ENCODE measurements at regions not wholly inside any gene's neighbourhood (a gene's known extent, or its start where the extent isn't known, plus 50 kb on each side); places are given as distances from the start of the nearest gene placed in this dataset.
"Not testable (repeated sequence)": the region's sequence is repeated elsewhere in the genome, so short reads cannot be mapped to it uniquely, and the experiment has no call there.

DNA sequence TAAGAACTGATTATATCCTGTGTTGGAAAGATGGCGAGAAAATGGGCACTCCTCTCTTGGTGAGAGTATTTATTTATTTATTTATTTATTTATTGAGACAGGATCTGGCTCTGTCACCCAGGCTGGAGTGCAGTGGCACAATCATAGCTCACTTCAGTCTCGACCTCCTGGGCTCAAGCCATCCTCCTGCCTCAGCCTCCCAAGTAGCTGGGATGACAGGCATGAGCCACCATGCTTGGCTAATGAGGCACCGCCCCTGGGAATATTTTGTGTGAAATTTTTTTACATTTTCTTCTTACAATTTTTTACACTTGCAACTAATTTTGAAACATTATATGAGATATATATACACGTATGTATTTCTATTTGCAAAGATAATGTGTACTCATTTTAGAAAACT is 150.5 kb upstream of the PRR20G start:
- no peak for DNase-seq

DNA sequence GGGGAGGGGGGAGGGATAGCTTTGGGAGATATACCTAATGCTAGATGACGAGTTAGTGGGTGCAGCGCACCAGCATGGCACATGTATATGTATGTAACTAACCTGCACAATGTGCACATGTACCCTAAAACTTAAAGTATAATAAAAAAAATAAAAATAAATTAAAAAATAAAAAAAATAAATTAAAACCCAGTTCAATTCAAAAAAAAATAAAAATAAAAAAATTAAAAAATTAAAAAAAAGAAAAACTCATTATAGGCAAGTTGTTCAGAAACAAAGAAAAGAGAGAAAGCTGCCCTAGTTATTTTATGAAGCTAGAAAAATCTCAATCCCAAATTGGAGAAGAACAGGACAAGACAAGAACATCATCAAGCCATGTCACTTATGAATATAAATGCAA is 147.5 kb upstream of the PRR20G start:
- not testable (repeated sequence) for DNase-seq

DNA sequence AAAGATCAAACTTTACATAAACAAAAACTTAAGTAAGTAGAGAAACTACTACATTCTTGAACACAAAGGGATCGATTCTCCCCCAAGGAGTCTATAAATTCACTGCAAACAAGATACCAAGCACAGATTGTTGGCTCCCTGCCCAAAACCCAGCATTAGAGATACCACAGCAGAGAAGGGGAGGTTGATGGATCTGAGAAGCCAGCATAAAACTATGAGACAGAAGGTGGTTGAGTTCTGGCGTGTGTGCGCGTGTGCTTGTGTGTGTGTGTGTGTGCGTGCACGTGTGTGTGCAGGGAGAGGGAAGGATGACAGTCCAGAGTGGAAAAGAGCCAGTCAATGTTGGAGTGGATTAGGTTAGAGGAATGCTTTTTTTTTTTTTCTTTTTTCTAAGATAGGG is 143.2 kb upstream of the PRR20G start:
- DNase-seq = peak; percentile 63

DNA sequence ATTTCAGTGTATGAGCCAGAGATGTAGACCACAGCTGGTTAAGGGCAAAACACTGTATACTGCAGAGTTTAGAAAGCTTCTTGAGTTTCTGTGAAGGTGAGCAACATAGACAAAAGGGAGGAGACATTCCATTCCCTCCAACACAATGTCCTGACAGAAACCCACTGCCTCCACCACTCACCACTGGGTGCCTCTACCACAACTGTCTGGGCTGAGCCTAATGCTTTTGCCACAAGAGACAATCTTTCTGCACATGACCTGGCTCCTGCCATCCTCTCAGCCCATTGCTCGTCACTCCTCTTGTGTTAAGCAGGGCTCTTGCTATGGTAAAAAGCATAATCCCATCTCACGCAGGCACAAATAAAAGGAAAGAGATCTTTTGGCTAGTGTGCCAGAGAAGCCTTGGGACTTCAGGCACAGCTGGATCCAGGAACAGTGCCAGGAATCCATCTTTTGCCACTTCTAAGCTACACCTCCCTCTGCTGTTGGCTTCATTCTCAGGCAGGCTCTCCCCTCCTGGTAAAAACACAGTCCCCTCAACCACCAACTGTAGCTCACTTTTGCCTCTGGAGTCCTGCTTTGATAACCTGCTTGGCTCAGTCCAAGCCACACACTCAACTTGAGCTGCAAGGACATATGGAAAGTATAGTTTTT is 140.6 kb upstream of the PRR20G start:
- peak; percentile 62 for DNase-seq

DNA sequence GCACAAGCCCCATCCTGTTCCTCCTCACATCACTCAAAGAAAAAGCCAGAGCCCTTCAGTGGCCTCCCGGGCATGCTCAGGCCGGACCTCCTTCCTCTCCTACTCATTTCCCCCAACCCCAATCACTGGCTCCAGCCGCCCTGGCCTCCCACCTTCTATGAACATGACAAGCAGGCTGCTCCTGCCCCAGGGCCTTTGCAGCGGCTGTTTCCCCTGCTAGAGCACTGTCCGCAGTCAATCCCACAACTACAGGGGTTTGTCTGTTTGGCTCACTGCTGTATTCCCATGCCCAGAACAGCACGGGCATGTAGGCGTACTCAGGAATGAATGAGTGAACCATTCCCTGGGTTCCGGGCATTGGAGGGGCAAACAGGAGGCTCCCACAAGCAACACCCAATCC is 139.8 kb upstream of the PRR20G start:
- DNase-seq = no peak

DNA sequence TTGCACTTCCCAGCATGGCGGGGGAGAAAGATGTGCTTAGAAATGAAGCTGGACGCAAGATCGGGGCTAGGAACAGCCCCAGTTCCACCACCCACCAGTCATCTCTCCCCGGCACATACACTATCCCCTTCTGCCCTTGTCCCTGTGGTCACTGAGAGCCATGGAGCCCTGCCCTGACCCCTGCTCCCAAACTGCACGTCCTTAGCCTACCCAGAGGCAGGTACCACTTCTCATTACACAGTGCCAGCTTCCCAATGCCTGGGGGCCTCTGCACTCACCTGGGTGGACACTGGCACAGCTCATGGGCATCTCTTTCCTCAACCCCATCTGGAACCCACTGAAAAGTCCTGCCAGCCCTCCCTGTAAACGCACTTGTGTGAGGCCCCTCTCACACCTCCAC is 139.3 kb upstream of the PRR20G start:
- DNase-seq = no peak

DNA sequence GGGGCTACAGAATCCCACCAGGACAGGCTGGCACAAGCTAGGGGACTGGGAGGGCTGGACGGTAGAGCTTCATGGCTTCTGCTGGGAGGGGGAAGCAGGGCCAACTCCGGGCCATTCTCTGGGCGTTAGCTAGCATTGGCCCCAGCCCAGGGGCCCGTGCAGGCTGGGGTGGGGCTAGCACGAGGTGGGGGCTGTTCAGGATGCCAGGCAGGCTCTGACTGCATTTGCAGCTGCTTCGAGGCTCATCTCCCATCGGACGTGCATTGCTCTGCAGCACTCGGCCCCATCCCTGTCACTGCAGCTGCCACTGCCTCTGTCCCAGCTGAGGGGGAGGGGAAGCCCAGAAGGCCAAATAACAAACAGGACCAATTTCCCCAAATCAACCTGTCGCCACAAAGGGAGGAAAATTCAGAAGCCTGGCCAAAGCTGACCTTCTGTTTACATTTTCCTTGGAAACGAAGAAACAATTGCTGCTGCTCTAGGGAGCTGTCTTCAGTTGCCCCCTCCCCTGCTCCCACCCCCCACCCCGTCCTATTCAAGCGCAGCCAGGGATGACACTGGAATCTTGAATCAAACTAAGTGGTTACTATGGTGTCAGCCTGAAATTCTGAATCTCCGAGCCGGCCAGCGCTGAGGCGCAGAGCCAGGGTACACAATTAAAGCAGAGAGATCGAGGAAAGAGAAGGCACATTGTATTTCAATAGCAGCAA is 138.8 kb upstream of the PRR20G start:
- peak; percentile 21 for DNase-seq

DNA sequence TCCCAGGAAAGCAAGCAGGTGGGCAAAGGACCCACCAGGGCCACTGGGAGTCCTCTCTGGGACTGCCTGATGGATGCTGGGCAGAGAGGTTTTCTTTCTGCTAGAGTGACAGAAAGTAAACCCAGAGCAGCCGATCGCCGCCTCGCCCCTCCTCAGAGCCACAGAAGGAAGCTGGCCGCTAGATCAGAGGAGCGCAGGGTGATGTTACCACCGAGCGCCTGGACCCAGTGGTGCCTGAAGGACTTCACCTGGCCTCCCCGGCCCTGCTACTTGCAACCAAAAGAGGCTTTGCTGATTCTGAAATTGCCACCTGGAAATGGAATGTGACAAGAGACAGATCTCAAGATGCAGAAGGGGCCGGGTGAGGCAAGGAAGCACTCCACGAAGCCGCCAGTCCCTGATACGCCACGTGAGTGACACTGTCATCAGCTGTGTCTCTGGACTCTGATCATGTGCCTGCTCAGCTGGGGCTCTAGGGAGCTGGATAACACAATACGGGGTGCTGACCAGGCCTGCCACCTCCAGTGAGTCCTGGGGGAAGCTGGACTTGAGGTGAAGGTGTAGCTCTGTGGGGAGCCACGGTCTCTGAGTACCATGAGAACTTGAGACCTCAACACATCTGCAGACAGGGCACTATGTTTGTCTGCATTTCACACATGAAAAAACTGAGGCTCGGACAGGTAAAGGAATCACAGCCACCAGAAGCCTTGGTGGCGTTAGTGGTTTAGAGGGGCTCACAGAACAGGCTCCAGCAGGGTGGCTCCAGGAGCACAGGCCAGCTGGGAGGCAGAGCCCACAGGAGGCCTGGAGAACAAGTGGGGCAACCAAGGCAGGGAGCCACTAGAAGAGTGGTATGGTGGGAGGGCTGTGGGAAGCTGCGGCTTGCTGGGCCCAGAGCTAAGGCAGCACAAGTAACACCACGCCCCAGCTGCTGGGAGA is 137.9 kb upstream of the PRR20G start:
- DNase-seq = no peak

DNA sequence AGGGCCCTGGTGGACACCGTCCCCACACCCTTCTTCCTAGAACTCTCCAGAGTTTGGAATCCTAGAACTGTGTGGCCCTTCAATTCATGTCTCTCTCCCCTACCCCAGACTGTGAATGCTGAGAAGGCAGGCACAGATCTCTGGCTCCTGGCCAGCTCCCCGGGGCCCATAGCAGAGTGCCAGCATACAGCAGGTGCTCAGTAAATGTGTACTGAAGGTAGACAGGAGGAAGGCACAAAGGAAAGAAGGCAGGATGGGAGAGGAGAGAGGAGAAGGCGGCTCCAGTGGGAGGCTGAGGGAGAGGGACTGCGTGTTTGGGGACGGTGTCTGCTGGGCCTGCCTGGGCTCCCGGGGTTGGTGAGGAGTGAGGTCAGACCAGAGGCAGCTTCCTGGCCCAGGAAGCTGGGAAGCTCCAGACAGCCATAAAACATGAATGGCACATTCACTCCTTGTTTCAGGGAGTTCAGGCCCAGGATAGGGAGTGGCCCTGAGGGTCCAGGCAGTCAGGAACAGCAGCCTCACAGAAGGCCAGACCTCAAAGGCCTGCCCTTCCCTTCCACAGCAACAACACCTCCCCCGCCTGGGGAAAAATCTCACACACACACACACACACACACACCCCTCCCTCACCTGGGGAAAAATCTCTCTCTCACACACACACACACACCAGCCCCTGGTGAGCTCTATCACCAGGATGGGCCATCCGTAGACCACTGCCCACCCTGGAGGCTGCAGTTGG is 137.1 kb upstream of the PRR20G start:
- DNase-seq = no peak

DNA sequence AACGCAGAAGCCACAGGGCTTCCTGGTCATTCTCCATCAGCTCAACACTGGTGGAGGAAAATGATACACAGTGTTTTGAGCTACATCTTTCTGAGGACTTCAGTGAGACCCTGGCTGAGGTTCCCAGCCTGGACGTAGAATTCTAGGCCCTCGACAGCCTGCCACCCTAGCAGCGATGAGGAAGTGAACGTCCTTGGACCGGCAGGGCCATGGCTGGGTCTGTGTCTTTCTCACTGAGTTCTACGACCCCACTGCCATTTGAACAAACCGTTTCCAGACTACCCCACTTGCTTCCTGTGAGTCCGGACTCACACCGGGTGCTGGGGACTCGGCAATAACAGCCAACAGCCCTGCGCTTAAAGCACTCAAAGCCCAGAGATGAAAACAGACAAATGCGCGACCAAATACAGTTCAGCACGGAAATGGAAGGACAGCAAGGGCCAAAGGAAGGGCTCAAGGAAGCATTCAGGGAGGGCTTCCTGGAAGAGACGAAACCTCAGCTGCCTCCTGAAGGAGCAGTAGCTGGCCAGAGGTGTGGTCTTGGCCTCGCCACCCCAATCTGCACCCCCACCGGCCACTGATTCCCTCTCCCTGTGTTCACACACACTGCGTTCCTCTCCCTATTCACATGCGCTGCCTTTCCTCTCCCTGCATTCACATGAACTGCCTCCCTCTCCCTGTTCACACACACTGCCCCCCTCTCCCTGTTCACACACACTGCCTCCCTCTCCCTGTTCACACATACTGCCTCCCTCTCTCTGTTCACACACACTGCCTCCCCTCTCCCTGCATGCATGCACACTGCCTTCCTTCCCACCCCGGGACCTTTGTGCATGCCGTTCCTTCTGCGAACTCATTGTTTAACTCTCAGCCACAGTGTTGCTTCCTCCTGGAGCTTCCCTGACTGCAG is 136.3 kb upstream of the PRR20G start:
- no peak for DNase-seq

DNA sequence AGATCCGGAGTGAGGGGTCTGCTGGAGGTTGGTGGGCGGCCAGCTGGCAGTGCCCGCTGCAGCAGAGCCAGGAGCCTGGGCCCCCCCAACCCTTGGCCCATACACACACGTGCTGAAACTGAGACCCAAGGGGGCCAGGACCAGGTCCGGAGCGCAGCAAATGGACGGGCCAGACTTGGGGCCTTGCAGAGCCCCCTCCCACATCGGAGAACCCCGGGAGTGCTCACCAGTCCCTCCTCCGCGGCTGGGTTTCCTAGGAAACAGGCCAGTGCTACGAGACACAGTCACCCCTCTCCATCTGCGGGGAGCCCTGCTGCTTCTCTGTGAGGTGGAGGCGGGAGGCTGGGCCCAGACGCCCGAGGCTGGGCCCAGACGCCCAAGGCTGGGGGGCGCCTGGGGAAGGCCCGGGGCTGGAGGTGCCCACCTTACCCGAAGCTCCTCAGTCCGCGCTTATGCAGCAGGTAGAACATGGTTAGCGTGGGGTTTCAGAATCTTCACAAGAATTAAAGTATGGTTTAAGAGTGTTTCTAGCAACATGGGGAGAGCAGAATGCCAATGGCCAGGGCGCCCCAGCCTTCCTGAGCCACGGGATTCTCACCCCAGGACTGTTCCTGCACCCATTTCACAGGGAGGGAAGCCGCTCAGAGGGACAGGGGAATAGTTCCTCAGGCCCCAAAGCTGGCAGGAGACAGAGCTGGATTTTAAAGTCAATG is 135.0 kb upstream of the PRR20G start:
- DNase-seq = no peak

DNA sequence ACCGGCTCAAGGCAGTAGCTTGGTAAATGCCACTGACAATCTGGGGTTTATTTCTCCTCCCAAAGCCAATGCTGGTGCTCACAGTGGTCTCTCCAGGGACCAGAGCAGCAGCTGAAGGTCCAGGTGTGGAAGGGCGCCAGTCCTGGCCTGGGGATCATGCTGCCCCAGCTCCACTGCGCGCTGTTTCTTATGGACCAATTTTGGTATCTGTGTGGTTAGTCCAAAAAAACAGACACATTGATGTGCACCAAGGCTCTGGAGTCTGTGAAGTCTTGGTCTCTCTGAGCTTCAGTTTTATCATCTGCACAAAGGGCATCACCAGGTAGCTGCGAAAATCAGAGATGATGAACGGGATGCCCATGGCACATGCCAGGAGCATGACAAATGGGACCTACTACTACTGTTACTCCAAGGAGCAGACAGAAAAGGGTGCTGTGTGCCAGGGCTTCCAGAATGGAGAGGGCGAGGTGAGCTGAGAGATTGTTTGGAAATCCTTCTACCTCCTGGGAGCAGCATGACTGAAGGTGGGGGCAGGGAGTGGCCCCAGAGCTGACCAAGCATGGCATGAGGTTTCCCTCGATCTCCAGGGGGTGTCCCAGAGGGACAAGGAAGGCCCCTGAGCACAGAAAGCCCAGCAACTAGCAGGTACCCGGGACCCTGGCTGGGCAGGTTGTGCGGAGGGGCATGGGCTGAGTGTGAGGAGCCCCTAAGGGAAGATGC is 134.3 kb upstream of the PRR20G start:
- no peak for DNase-seq

DNA sequence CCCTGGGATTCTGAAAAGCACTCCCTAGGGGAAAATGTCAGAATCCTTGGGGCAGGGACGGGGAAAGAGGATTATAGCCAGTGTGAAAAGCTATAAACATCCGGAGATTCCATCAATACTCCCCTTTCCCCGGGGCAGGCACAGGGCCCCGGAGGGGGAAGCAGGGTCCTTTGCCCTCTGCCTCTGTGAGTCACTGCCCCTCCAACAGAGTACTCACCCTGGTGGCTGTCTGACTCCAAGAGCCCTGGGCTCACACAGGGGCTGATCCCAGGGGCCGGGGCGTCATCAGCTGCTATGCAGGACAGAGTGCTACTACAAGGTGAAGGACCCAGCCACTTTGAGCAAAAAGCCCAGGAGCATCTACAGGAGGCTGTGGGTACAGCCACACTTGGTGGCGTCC is 133.0 kb upstream of the PRR20G start:
- no peak for DNase-seq

DNA sequence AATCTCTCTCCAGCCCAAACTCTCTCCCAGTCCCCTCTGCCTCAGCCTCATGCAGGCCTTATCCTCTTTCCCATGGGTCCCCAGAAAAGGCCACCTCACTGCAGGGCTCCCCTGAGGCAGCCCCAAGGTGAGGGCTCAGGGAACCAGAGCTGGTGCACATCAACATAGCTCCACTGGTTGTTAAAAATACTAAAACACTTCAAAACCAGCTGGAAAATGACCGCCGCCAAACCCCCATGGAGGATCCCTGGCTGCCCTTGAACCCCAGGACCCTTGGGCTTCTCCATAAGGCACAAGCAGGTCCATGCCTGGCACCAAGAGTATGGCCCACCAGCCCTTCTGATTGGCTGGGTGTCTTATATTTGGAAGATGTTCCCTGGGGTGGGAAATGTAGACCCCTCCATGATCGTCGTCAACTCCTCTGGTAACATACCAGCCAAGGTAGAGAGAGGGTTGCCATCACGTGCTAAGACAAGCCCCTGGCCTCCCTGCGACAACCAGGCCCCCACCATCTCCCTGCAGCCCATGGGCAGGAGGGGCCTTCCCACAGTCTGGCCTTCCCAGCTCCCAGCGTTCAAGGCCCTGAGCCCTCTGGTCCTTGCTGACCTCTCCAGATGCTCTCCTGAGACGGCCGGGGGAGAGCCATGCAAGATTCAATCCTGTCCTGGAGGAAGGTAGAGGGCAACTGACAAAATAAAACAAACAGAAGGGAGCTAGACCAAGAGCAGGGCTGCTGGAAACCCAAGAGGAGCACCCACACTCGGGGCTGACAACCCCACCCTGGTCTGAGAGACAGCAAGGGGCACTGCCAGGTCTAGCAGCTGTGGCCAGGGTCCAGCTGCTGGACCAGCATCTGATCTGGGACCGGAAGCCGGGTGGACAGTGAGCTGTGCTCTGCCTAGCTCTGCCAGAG is 132.1 kb upstream of the PRR20G start:
- DNase-seq = no peak

DNA sequence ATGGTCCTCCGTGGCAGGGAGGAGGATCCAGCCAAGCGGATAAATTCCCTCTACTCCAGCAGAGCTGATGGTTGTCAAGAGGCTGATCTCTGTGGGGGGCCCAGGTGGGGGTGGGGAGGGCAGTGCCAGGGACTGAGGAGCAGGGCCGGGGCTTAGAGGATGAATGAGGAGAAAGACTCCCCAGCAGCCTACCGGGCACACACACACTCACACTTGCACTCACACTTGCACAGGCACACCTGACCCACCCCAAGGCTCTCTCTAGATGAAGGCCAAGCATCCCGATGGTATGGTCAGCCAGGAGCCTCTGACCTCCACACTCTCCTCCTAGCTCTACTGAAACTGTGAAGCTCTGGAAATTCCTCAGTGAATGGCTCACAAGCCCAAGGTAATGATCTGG is 131.3 kb upstream of the PRR20G start:
- DNase-seq = no peak

DNA sequence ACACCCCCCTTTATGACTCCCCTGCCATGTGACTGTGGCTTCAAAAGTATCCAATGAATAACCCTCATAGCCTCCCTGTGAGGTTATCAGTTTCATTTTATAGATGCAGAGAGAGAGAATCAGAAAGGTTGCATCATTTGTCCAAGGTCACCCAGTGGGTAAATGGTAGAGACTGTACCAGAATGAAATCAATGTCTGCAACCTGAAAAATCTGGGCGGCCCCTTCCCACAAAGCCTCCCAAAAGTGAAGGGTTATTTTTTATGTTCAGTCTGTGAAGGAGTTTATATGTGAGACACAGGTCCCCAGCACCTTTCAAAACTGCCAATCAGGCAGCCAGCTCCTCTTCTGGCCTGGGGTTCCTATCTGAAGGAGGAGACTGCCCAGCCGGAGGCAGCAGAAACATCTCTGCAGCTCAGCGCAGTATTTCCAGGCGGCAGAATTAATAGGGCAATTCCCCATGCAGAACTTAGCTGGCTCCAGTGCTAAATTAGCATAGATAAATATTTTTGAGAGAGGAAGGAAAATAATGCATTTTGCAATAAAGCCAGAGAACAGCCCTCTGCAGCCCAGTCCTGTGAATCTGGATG is 130.8 kb upstream of the PRR20G start:
- no peak for DNase-seq

DNA sequence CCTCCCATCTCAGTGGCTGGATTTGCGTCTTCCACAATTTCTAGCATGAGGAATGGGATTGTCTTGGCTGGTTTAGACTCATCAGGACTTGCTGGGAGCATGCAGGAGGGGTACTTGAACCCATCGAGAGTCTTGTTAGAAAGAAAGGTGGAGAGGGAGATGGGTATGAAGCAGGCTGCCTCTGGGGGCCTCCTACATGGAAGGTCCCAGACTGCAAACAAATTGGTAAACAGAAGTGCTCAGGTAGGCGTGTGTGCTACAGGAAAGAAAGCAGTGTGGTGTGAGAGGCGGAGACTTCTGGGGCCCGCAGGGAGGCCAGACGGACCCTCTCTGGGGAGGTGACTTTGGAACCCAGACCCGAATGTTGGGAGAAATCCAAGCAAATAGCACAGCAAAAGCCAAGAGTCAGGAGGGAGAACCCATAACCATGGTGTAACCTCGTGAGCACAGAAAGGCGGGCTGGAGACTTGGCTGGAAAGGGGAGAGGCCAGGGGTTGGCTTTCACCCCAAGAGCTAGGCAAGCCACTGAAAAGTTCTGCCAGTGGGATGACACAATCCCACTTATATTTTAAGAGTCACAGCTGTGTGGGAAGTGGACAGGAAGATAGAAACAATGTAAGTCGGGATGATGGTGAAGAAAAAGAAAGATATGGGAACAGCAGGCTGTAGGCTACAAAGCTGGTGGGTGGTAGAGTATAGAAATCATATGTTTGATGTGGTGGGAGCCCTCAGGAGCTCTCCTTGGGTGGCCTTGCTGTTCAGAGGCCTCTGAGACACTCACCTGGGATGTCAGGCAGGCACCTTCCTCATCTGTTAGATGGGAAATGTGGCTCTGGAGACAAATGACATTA is 130.1 kb upstream of the PRR20G start:
- no peak for DNase-seq

DNA sequence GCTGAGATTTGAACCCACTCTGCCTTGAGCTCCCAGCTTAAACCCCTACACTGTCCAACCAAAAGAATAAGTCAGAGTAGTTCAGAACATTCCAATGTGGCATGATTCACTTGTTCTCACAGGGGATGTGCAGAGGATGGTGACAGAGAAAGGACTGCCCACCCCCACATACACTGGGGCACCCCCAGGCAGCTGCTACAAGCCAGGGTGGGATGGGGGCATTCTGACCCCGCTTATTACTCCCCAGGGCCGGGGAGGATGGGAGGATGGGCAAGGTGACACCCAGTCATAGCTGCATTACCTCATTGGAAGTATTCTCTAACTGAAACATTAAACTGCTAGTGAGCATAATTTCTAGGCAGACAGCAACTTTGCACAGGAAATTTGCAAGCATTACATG is 126.0 kb upstream of the PRR20G start:
- no peak for DNase-seq

Data from NCI-H69 (cell line).